ENCODE measurements at regions not wholly inside any gene's neighbourhood (a gene's known extent, or its start where the extent isn't known, plus 50 kb on each side); places are given as distances from the start of the nearest gene placed in this dataset.
A peak's percentile ranks its signal among the peaks of the same experiment; 100 is the strongest.
"Not testable (repeated sequence)": the region's sequence is repeated elsewhere in the genome, so short reads cannot be mapped to it uniquely, and the experiment has no call there.

DNA sequence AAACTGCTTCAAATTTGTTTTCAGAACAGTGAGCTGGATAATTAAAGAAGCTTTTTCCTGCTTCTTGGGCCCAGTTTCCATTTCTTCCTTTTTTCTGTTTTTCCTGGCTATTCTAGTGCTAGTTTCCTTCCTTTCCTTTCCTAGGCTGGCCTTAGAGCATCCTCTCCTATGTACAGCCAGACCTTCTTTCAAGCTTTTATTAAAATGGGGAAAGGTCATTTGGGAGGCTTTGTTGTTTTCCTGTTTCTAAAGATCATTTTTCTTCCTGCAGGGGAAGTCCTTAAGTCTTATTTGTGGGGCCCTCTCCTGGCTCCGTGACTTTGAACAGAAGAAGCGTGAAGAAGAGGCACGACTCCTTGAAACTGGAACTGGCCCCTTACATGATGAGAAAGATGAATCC, 85.2 kb upstream of the PZP start:
- not testable (repeated sequence) for DNase-seq (ENCODE audit: low read depth, low spot score); H3K4me1 ChIP-seq (ENCODE audit: control insufficient read depth, insufficient read depth, low read length); H3K4me3 ChIP-seq (ENCODE audit: low read length); H3K27ac ChIP-seq (ENCODE audit: low read length); H3K9me3 ChIP-seq (ENCODE audit: control insufficient read depth, insufficient read depth, low read length); H3K36me3 ChIP-seq (ENCODE audit: control insufficient read depth, insufficient read depth, low read length); H3K27me3 ChIP-seq (ENCODE audit: control insufficient read depth, insufficient read depth, low read length)
- WGBS (ENCODE audit: insufficient coverage, insufficient read length), result no CpG with 5 or more reads among the region's 3 CpGs

DNA sequence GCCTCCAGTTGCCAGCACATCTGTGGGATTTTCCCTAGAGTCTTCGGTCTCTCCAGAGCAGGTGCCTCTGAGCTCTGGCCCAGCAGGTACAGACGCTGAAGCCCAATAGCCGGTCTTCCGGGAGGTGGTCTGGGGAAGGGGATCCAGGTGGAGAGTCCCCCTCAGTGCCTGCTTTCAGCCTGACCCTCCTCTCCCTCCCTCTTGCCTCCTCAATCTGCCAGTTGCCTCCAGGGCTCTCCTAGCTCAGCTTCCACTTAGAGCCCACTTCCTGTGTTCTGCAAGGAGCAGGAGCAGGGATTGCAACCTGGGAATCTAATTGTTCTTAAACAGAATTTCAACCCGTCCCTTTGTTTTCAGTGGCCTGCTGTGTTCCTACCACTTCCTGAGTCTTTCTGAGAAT, 81.8 kb upstream of the PZP start:
- H3K4me3 ChIP-seq (ENCODE audit: low read length); H3K9me3 ChIP-seq (ENCODE audit: control insufficient read depth, insufficient read depth, low read length); DNase-seq (ENCODE audit: low read depth, low spot score); H3K4me1 ChIP-seq (ENCODE audit: control insufficient read depth, insufficient read depth, low read length); H3K36me3 ChIP-seq (ENCODE audit: control insufficient read depth, insufficient read depth, low read length); H3K27me3 ChIP-seq (ENCODE audit: control insufficient read depth, insufficient read depth, low read length); H3K27ac ChIP-seq (ENCODE audit: low read length): not testable (repeated sequence)
- no CpG with 5 or more reads among the region's 5 CpGs for WGBS (ENCODE audit: insufficient coverage, insufficient read length)

DNA sequence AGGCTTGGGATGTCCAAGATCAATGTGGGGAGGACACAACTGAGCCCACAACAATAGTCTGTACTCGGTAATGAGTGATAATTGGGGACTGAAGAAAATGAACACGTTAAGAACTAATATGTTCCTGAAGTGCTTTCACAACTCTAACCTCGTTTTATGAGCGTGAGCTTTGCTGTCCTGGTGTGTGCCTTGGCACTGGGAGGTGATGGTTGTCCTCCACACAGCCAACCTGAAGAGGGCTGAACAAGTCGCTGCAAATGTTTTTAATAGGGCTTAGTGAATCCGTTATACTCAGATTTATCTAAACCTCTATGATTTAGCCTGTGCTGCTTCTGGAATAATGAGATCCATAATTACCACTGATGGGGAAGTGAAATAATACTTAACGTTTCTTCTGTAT, 76.5 kb upstream of the PZP start:
- not testable (repeated sequence) for H3K9me3 ChIP-seq (ENCODE audit: control insufficient read depth, insufficient read depth, low read length); H3K27me3 ChIP-seq (ENCODE audit: control insufficient read depth, insufficient read depth, low read length); H3K27ac ChIP-seq (ENCODE audit: low read length); H3K36me3 ChIP-seq (ENCODE audit: control insufficient read depth, insufficient read depth, low read length); DNase-seq (ENCODE audit: low read depth, low spot score); H3K4me3 ChIP-seq (ENCODE audit: low read length); H3K4me1 ChIP-seq (ENCODE audit: control insufficient read depth, insufficient read depth, low read length)
- WGBS (ENCODE audit: insufficient coverage, insufficient read length), result no CpG with 5 or more reads among the region's 7 CpGs

DNA sequence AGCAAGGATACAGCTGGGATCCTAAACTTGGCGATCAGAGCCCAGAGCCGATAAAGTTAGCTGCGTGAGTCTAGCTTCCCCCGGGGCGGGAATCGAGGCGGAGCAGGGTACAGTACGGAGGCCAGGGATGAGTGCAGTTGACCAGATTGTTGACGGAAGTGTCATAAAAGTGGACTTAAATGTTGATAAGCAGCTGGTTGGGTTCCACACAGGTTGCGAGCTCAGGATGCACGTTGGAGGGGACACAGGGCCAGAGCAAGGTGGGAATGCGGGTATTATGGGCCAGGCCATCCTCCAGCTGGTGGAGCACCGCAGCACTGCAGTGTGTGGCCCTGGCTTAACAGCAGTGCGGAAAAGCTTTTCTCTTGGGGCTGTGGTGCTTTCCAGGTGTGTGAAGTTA, 76.0 kb upstream of the PZP start:
- not testable (repeated sequence) for H3K27ac ChIP-seq (ENCODE audit: low read length); H3K27me3 ChIP-seq (ENCODE audit: control insufficient read depth, insufficient read depth, low read length); H3K4me1 ChIP-seq (ENCODE audit: control insufficient read depth, insufficient read depth, low read length); H3K36me3 ChIP-seq (ENCODE audit: control insufficient read depth, insufficient read depth, low read length); H3K9me3 ChIP-seq (ENCODE audit: control insufficient read depth, insufficient read depth, low read length); DNase-seq (ENCODE audit: low read depth, low spot score)
- WGBS (ENCODE audit: insufficient coverage, insufficient read length), result no CpG with 5 or more reads among the region's 14 CpGs
- H3K4me3 ChIP-seq (ENCODE audit: low read length), result peak overlapping the region; percentile 56; the same call in 1 of the 2 replicates

DNA sequence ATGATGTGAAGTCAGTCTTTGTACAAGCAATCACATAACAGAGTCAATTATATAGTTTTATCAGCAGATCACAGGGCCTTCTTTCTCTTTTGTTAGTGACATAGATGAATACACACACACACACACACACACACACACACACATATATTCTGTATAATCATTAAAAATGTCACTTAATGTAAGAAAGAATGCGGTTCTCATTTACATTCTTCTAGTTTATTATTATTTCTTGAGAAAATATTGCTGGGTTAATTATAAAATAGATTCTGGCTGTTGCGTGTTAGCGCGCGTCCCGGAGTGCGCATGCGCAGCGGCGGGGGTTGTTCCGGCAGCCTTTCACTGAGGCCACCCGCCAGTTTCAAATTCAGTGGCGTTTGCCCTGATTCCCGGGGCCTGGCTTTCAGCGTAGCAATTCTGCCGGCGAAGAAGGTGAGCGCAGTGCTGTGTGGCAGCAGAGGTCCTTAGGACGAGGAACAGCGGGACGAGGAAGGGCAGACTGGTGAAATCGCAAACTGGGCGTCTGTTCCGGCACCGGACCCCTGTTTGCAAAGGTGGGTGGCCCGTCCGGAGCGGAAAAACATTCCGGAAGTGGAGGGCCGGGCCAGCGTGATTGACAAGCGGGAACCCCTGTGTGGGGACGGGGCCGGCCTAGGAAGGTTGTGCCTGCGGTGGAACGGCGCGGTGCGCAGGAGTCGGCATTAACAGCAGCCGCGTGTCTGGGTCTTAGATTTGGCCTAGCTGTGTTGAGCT, 75.3 kb upstream of the PZP start:
- not testable (repeated sequence) for H3K36me3 ChIP-seq (ENCODE audit: control insufficient read depth, insufficient read depth, low read length); H3K27ac ChIP-seq (ENCODE audit: low read length); H3K4me1 ChIP-seq (ENCODE audit: control insufficient read depth, insufficient read depth, low read length); H3K27me3 ChIP-seq (ENCODE audit: control insufficient read depth, insufficient read depth, low read length); H3K9me3 ChIP-seq (ENCODE audit: control insufficient read depth, insufficient read depth, low read length)
- no CpG with 5 or more reads among the region's 42 CpGs for WGBS (ENCODE audit: insufficient coverage, insufficient read length)
- peak overlapping the region; percentile 45; the same call in 1 of the 2 replicates for H3K4me3 ChIP-seq (ENCODE audit: low read length)
- DNase-seq (ENCODE audit: low read depth, low spot score), result peak; percentile 16

DNA sequence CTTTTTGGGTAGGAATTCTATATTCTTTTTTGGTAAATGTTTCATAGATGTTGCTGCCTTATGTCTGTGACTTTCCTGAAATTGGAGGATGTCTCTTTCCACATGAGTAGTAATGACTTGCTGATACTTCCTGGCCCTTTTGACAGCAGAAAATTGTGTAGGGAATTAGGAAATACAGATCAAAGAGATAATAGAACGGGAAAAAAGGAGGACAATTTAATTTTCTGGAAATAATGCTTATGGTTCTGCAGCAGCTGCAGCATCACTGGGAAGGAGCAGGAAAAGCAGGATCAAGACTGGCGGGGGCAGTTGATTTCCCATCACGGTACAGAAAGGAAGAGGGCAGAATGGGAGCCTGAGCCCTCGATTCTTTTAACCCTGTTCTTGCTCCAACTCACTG, 68.8 kb upstream of the PZP start:
- Histone ChIP-seq H3K27me3 (ENCODE audit: control insufficient read depth, insufficient read depth, low read length) (no peaks in the 10 kb centered on the region), H3K27ac (ENCODE audit: low read length) (no peak overlapping the region), H3K36me3 (ENCODE audit: control insufficient read depth, insufficient read depth, low read length) (no peaks in the 10 kb centered on the region), H3K9me3 (ENCODE audit: control insufficient read depth, insufficient read depth, low read length) (no peaks in the 10 kb centered on the region), H3K4me1 (ENCODE audit: control insufficient read depth, insufficient read depth, low read length) (no peaks in the 10 kb centered on the region), H3K4me3 (ENCODE audit: low read length) (no peak overlapping the region)
- DNase-seq (ENCODE audit: low read depth, low spot score), result no peak
- WGBS (ENCODE audit: insufficient coverage, insufficient read length), result no CpG with 5 or more reads among the region's 4 CpGs

DNA sequence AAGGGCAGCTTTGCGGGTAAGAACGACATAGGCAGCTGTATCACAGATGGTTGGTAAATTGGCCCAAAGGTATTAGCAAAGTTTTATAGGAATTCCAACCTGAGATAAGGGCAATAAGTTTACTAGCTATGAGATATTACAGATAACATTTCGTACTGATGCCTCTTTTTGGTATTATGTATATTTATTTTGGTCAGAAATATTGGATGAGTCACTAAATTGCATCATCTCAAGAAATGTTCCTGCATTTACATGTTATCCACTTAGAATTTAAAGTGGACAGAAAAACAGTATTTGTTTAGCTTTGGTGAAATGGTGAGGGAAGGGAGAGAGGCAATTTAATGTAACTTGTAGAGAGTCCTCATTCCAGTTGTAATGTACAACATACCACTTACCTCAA, 65.1 kb upstream of the PZP start:
- Histone ChIP-seq H3K4me3 (ENCODE audit: low read length) (no peak overlapping the region), H3K36me3 (ENCODE audit: control insufficient read depth, insufficient read depth, low read length) (no peaks in the 10 kb centered on the region), H3K9me3 (ENCODE audit: control insufficient read depth, insufficient read depth, low read length) (no peaks in the 10 kb centered on the region), H3K4me1 (ENCODE audit: control insufficient read depth, insufficient read depth, low read length) (no peaks in the 10 kb centered on the region), H3K27me3 (ENCODE audit: control insufficient read depth, insufficient read depth, low read length) (no peaks in the 10 kb centered on the region), H3K27ac (ENCODE audit: low read length) (no peak overlapping the region)
- DNase-seq (ENCODE audit: low read depth, low spot score), result no peak
- no CpG with 5 or more reads among the region's 3 CpGs for WGBS (ENCODE audit: insufficient coverage, insufficient read length)

DNA sequence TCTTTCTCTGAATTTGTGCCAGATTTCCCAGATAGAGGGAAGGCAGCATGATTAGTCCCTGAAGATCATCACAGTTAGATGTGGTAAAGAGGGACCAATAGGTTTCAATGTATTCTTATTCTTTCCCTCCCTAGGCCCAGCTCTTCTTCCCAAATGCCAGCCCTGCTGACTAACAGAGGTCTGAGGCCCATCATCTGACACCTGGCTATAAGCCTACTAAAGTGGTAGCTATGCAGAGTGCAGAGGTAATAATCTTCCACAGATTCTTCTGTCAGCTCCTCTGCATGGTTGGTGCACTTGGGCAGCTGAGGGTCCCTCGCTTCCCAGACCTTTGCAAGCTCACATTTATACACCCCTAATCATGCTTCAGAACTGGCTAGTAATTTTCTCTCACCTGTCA, 63.7 kb upstream of the PZP start:
- Histone ChIP-seq H3K4me1 (ENCODE audit: control insufficient read depth, insufficient read depth, low read length) (no peaks in the 10 kb centered on the region), H3K27ac (ENCODE audit: low read length) (no peak overlapping the region), H3K4me3 (ENCODE audit: low read length) (no peak overlapping the region), H3K9me3 (ENCODE audit: control insufficient read depth, insufficient read depth, low read length) (no peaks in the 10 kb centered on the region), H3K36me3 (ENCODE audit: control insufficient read depth, insufficient read depth, low read length) (no peaks in the 10 kb centered on the region), H3K27me3 (ENCODE audit: control insufficient read depth, insufficient read depth, low read length) (no peaks in the 10 kb centered on the region)
- DNase-seq (ENCODE audit: low read depth, low spot score), result no peak
- WGBS (ENCODE audit: insufficient coverage, insufficient read length), result no CpG with 5 or more reads among the region's 1 CpG

DNA sequence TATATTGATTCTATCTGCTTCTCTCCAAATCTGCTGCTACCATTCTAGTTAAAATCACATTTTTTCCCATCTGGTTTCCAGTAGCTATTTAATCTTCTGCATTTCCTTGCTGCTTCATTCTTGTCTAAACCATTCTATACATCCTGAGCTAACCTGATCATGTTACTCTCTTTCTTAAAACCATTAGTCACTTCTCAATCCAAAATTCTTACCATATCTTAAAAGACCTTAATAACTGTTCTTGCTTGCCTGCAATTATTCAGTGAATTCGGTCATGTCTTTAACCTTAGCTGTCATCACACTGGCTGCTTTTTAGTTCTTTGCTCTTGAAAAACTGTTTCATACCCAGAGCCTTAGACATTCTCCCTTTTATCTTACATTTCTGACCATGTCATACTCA, 56.4 kb upstream of the PZP start:
- WGBS (ENCODE audit: insufficient coverage, insufficient read length), result no CpG with 5 or more reads among the region's 1 CpG
- Histone ChIP-seq H3K4me3 (ENCODE audit: low read length) (no peak overlapping the region), H3K27ac (ENCODE audit: low read length) (no peak overlapping the region), H3K27me3 (ENCODE audit: control insufficient read depth, insufficient read depth, low read length) (no peaks in the 10 kb centered on the region), H3K36me3 (ENCODE audit: control insufficient read depth, insufficient read depth, low read length) (no peaks in the 10 kb centered on the region), H3K4me1 (ENCODE audit: control insufficient read depth, insufficient read depth, low read length) (no peaks in the 10 kb centered on the region), H3K9me3 (ENCODE audit: control insufficient read depth, insufficient read depth, low read length) (no peaks in the 10 kb centered on the region)
- no peak for DNase-seq (ENCODE audit: low read depth, low spot score)

DNA sequence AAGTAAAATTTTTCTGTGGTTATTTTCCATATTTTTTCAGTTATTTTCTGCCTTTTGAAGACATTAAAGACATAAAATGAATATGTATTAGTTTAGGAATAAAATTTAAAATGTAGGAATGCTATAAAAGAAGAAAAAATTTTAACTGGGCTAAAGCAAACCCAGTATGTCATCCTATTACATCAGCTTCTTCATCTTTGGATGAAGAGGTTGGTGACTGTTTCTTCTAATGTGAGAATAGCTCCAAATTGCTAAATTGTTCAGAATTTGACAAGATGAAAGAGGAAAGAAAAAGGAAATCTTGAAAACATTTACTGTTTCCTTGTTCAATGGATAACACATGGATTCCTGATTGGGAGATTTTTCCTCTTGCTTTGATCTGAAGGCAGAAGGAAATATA, 52.7 kb upstream of the PZP start:
- no peaks in the 10 kb centered on the region for H3K9me3 ChIP-seq (ENCODE audit: control insufficient read depth, insufficient read depth, low read length)
- H3K4me1 ChIP-seq (ENCODE audit: control insufficient read depth, insufficient read depth, low read length), result no peaks in the 10 kb centered on the region
- no peak for DNase-seq (ENCODE audit: low read depth, low spot score)
- no peak overlapping the region for H3K4me3 ChIP-seq (ENCODE audit: low read length)
- H3K27me3 ChIP-seq (ENCODE audit: control insufficient read depth, insufficient read depth, low read length), result no peaks in the 10 kb centered on the region
- H3K27ac ChIP-seq (ENCODE audit: low read length), result no peak overlapping the region
- H3K36me3 ChIP-seq (ENCODE audit: control insufficient read depth, insufficient read depth, low read length), result no peaks in the 10 kb centered on the region

DNA sequence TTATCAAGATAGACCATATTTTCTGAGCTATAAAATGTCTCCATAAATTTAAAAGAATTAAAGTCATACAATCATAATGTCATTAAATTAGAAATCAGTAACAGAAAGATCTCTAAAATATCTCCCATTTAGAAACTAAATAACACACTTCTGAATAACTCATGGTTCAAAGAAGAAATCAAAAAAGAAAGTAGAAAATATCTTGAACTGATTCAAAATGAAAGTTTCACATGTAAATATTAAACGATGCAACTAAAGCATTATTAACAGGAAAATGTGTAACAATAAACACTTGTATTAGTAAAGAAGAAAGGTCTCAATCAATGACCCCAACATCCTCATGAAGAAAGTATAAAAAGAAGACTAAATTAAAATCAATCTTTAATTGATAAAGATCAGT, 50.5 kb upstream of the PZP start:
- WGBS (ENCODE audit: insufficient coverage, insufficient read length), result no CpG with 5 or more reads among the region's 1 CpG
- Histone ChIP-seq H3K27ac (ENCODE audit: low read length) (no peak overlapping the region), H3K4me1 (ENCODE audit: control insufficient read depth, insufficient read depth, low read length) (no peaks in the 10 kb centered on the region), H3K9me3 (ENCODE audit: control insufficient read depth, insufficient read depth, low read length) (no peaks in the 10 kb centered on the region), H3K27me3 (ENCODE audit: control insufficient read depth, insufficient read depth, low read length) (no peaks in the 10 kb centered on the region), H3K36me3 (ENCODE audit: control insufficient read depth, insufficient read depth, low read length) (no peaks in the 10 kb centered on the region), H3K4me3 (ENCODE audit: low read length) (no peak overlapping the region)
- DNase-seq (ENCODE audit: low read depth, low spot score), result no peak
